Esophagus muscularis mucosa (tissue), 3 donors: ENCODE measurements at regions not wholly inside any gene's neighbourhood (a gene's known extent, or its start where the extent isn't known, plus 50 kb on each side); places are given as distances from the start of the nearest gene placed in this dataset.

ENCODE experiments used
- CTCF ChIP-seq, 3 experiments: fragments of 200-600 bp in 2 of 3; fragments of 450-650 bp in 1 of 3; sonication (generic) in 2 of 3; IDR thresholded peaks; one replicate each; pipeline ENCODE4 v1.5.1; 2017 to 2019; ENCODE audit warnings: antibody characterized with exemption in 3 of 3, mild to moderate bottlenecking in 2 of 3, moderate library complexity in 1 of 3
- POLR2A ChIP-seq: fragments of 450-650 bp; IDR thresholded peaks from one replicate; pipeline ENCODE4 v1.6.1; 2017; ENCODE audit warnings: antibody characterized with exemption, moderate library complexity, mild to moderate bottlenecking, low read depth

DNA sequence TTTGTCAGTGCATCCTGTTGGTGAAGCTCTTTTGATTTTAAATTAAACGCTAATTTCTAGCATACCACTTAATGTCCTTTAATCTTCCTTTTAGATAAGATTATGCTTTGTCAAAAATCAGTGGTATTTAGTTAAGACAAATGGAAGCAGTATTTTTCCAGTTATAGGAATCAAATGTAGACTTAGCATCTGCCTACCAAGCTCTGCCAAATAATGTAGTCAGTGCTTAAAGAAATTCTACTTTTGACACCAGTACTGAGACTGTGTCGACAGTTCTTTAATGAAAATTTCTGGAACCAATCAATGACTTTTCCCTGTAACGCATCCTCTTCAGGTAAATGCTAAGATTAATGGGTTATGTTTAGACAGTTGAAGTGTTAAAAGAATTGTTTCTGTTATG, 803.3 kb upstream of the FAM98A start:
- TF ChIP-seq CTCF (IDR thresholded peaks at IDR 0.05) (no peak), POLR2A (no peak)
